K562 (cell line): ENCODE measurements at regions not wholly inside any gene's neighbourhood (a gene's known extent, or its start where the extent isn't known, plus 50 kb on each side); places are given as distances from the start of the nearest gene placed in this dataset.

Source experiments
- ATAC-seq: fragments of 200-7000 bp; cut with Tn5 transposase; 3 replicates; pipeline ENCODE4 v1.9.1; 2020; ENCODE audit warnings: moderate library complexity
- BruUV-seq: library from RNA; stranded (reverse); fragments of 400-500 nt; replicated peaks from 2 replicates; lab custom pipeline; 2021; lab: Mats Ljungman, UMichigan
- CTCF ChIA-PET: fragments of 300-600 bp; formaldehyde crosslinking; extraction: SDS; loops from one replicate; lab custom pipeline; 2021; ENCODE audit warnings: low intra/inter-chr PET ratio; lab: Yijun Ruan, JAX
- POLR2A ChIA-PET: fragments of 300-600, 350-650 bp; sonication (Branson Sonifier 250); formaldehyde crosslinking; extraction: SDS; loops from one replicate; lab custom pipeline; 2021; ENCODE audit warnings: antibody characterized with exemption, inconsistent platforms; lab: Yijun Ruan, JAX
- DNase-seq, 4 experiments: peaks; one replicate each; pipeline versions ENCODE4 v3.0.0 to v3.0.0-alpha.2; 2011 to 2018; ENCODE audit warnings: low spot score in 3 of 4, mixed read lengths in 3 of 4; ENCODE audit errors: extremely low read depth in 1 of 4
- FAIRE-seq: peaks from 2 replicates; lab custom pipeline; 2011; peaks lifted over from hg19 to GRCh38; lab: Jason Lieb, UNC
- H2AFZ ChIP-seq: 2 replicates; pipeline ENCODE4 v1.6.0; 2011; ENCODE audit warnings: low read depth, low read length, control low read depth, inconsistent platforms
- H3K27ac ChIP-seq: fragments of 200-600 bp; 3 replicates; pipeline ENCODE4 v1.8.0; 2011; ENCODE audit warnings: low read depth, mild to moderate bottlenecking, control low read depth, inconsistent platforms, low read length, moderate library complexity, mixed read lengths; ENCODE audit errors: extremely low read depth
- H3K27me3 ChIP-seq, 2 experiments: fragments of 300-600 bp in 1 of 2; 2 replicates in 1 of 2; 3 replicates in 1 of 2; pipeline versions ENCODE4 v1.6.0 to v1.8.0; 2011; ENCODE audit warnings: inconsistent platforms in 2 of 2, low read length in 2 of 2, mild to moderate bottlenecking in 1 of 2, mixed read lengths in 1 of 2, moderate library complexity in 1 of 2; ENCODE audit not compliant: control insufficient read depth in 2 of 2, insufficient read depth in 2 of 2
- H3K36me3 ChIP-seq: fragments of 300-600 bp; 3 replicates; pipeline ENCODE4 v1.8.0; 2011; ENCODE audit warnings: mild to moderate bottlenecking, low read length, inconsistent platforms; ENCODE audit not compliant: control insufficient read depth, insufficient read depth
- H3K4me1 ChIP-seq, 2 experiments: fragments of 200-600 bp in 1 of 2; replicated peaks in 1 of 2; 2 replicates in 1 of 2; 3 replicates in 1 of 2; pipeline versions ENCODE4 v1.5.1 to v1.8.0; 2011; ENCODE audit warnings: inconsistent platforms in 2 of 2, low read length in 2 of 2, mild to moderate bottlenecking in 1 of 2, mixed read lengths in 1 of 2, moderate library complexity in 1 of 2; ENCODE audit not compliant: control insufficient read depth in 2 of 2, insufficient read depth in 2 of 2
- H3K4me2 ChIP-seq: 2 replicates; pipeline ENCODE4 v1.6.1; 2011; ENCODE audit warnings: low read length, control low read depth, inconsistent platforms, mixed read lengths; ENCODE audit not compliant: insufficient read depth
- H3K4me3 ChIP-seq: fragments of 200-600 bp; sonication (generic), shearing (Covaris generic); 2 replicates; pipeline ENCODE4 v1.5.1; 2016; ENCODE audit warnings: control low read depth, inconsistent platforms
- H3K79me2 ChIP-seq: fragments of 200-600 bp; 3 replicates; pipeline ENCODE4 v1.8.0; 2011; ENCODE audit warnings: low read length, inconsistent platforms; ENCODE audit not compliant: control insufficient read depth, insufficient read depth
- H3K9ac ChIP-seq, 2 experiments: 2 replicates each; pipeline versions ENCODE4 v1.6.0 to v1.6.1; 2011; ENCODE audit warnings: low read depth in 2 of 2, low read length in 2 of 2, control low read depth in 1 of 2, inconsistent platforms in 1 of 2, mild to moderate bottlenecking in 1 of 2, mixed read lengths in 1 of 2; ENCODE audit not compliant: insufficient read depth in 1 of 2
- H3K9me1 ChIP-seq: one replicate; pipeline ENCODE4 v1.6.0; 2011; ENCODE audit warnings: inconsistent platforms, mild to moderate bottlenecking, low read length, moderate library complexity; ENCODE audit not compliant: control insufficient read depth, insufficient read depth
- H3K9me3 ChIP-seq: replicated peaks from 2 replicates; pipeline ENCODE4 v1.5.1; 2011; ENCODE audit warnings: low read depth, low read length, inconsistent platforms; ENCODE audit not compliant: control insufficient read depth, insufficient read depth
- H4K20me1 ChIP-seq: replicated peaks from 2 replicates; pipeline ENCODE4 v1.6.1; 2011; ENCODE audit warnings: low read length, inconsistent platforms, mixed read lengths; ENCODE audit not compliant: control insufficient read depth, insufficient read depth
- CEBPB ChIP-seq: fragments of 450-650 bp; IDR thresholded peaks from 2 replicates; pipeline ENCODE4 v1.6.1; 2016; ENCODE audit warnings: missing genetic modification characterization, missing compliant biosample characterization
- FOXJ2 ChIP-seq: fragments of 200-800 bp; sonication (Bioruptor generic); IDR thresholded peaks from 2 replicates; pipeline ENCODE4 v1.6.1; 2016; ENCODE audit warnings: missing genetic modification characterization, missing compliant biosample characterization
- HINFP ChIP-seq: fragments of 450-650 bp; conservative IDR thresholded peaks from 2 replicates; pipeline ENCODE4 v1.6.1; 2016; ENCODE audit warnings: missing genetic modification characterization, low read depth, mild to moderate bottlenecking, control low read depth, missing compliant biosample characterization
- HMG20A ChIP-seq: fragments of 450-650 bp; formaldehyde crosslinking; conservative IDR thresholded peaks from 2 replicates; pipeline ENCODE4 v1.4.0; 2020; ENCODE audit warnings: mild to moderate bottlenecking, mixed read lengths
- MEIS2 ChIP-seq: fragments of 450-650 bp; IDR thresholded peaks from 2 replicates; pipeline ENCODE4 v1.6.1; 2014; ENCODE audit warnings: mild to moderate bottlenecking; ENCODE audit not compliant: partially characterized antibody
- RBM39 ChIP-seq: fragments of 200-400 bp; formaldehyde crosslinking; optimal IDR thresholded peaks from 2 replicates; pipeline ENCODE3; 2018; ENCODE audit warnings: low read depth, low read length
- TRIM24 ChIP-seq, 2 experiments: fragments of 450-650 bp; IDR thresholded peaks; 2 replicates each; pipeline ENCODE4 v1.6.1; 2016
- ZBED1 ChIP-seq: IDR thresholded peaks from 2 replicates; pipeline ENCODE4 v1.6.1; 2014
- ZBTB26 ChIP-seq: fragments of 450-650 bp; formaldehyde crosslinking; IDR thresholded peaks from 2 replicates; pipeline ENCODE4 v1.4.0; 2022; ENCODE audit warnings: missing genetic modification characterization
- ZNF41 ChIP-seq: fragments of 250-450 bp; sonication (Bioruptor Pico); conservative IDR thresholded peaks from 2 replicates; pipeline ENCODE4 v1.4.0; 2020; ENCODE audit warnings: mild to moderate bottlenecking
- ZNF717 ChIP-seq: fragments of 250-450 bp; sonication (Bioruptor Pico); IDR thresholded peaks from 2 replicates; pipeline ENCODE4 v1.5.0; 2021
- ZNF830 ChIP-seq: fragments of 250-450 bp; sonication (Bioruptor Pico); IDR thresholded peaks from 2 replicates; pipeline ENCODE4 v1.5.0; 2021; ENCODE audit warnings: mild to moderate bottlenecking
- WGBS: fragments of 100-300 bp; shearing (Covaris generic); methylation state at CpG from one replicate; pipeline ENCODE4 v1.1.6; 2016; ENCODE audit warnings: low coverage, mixed read lengths; ENCODE audit not compliant: insufficient coverage; ENCODE audit errors: missing lambda C conversion rate; 5-methylcytosine and 5-hydroxymethylcytosine counted together
- in situ Hi-C: fragments of 300-500 bp; cut with MboI; formaldehyde crosslinking; loops from 4 replicates; pipeline ENCODE4 v1.15.0; 2018; ENCODE audit warnings: inconsistent platforms, mixed read lengths
- intact Hi-C: fragments of 100-400 bp; cut with micrococcal nuclease; formaldehyde crosslinking; loops from 2 replicates; pipeline ENCODE4 v1.14.2; 2022
- TF ChIP-seq, protein P1 (sequence below), 2 experiments: fragments of 150-350 bp in 1 of 2; IDR thresholded peaks; 2 replicates each; pipeline ENCODE4 v1.6.1; 2012 to 2016; ENCODE audit warnings: low read depth in 2 of 2, low read length in 2 of 2, mild to moderate bottlenecking in 1 of 2, moderate library complexity in 1 of 2
- TF ChIP-seq, protein P2 (sequence below): fragments of 450-650 bp; IDR thresholded peaks from one replicate; pipeline ENCODE4 v1.6.1; 2018; ENCODE audit warnings: mild to moderate bottlenecking, moderate library complexity; ENCODE audit not compliant: partially characterized antibody
- TF ChIP-seq, protein P3 (sequence below): IDR thresholded peaks from 2 replicates; pipeline ENCODE4 v1.6.1; 2011; ENCODE audit warnings: borderline replicate concordance, low read depth, mild to moderate bottlenecking, moderate library complexity, low read length; ENCODE audit not compliant: insufficient read depth, poor library complexity, severe bottlenecking

GRCh38 chr5:164998590-164998989 is 1493.2 kb downstream of the MAT2B start:
- in situ Hi-C loops (no loop called here), intact Hi-C loops (no loop called here)
- DNase-seq (no peak), FAIRE-seq (no peak), ATAC-seq (no peak)
- no peaks in the 10 kb centered on the region for H3K9me3 ChIP-seq
- H2AFZ ChIP-seq: no peak overlapping the region
- POLR2A ChIA-PET: no interaction called here
- H3K4me2 ChIP-seq: no peak overlapping the region
- H3K9ac ChIP-seq: no peak overlapping the region
- 0% methylated on average over 7 of the region's 7 CpGs for WGBS
- CTCF ChIA-PET: no interaction called here
- H3K9me1 ChIP-seq: no peaks in the 10 kb centered on the region
- no peaks in the 10 kb centered on the region for H3K4me1 ChIP-seq
- no peaks in the 10 kb centered on the region for H4K20me1 ChIP-seq
- no TSS peak for BruUV-seq
- H3K27me3 ChIP-seq: no peaks in the 10 kb centered on the region
- no peaks in the 10 kb centered on the region for H3K79me2 ChIP-seq
- H3K27ac ChIP-seq: no peak overlapping the region
- H3K36me3 ChIP-seq: no peaks in the 10 kb centered on the region
- no peak overlapping the region for H3K4me3 ChIP-seq
- TF ChIP-seq ZBED1 (no peak), ZBTB26 (CRISPR knock-in tag) (no peak), ZNF717 (CRISPR knock-in tag) (no peak), MEIS2 (no peak), RBM39 (no peak), FOXJ2 (no peak), ZNF41 (no peak), ZNF830 (no peak), HMG20A (no peak), TRIM24 (IDR thresholded peaks at IDR 0.05) (no peak), CEBPB (no peak), HINFP (tag) (no peak)
- TF ChIP-seq, protein P1, sequence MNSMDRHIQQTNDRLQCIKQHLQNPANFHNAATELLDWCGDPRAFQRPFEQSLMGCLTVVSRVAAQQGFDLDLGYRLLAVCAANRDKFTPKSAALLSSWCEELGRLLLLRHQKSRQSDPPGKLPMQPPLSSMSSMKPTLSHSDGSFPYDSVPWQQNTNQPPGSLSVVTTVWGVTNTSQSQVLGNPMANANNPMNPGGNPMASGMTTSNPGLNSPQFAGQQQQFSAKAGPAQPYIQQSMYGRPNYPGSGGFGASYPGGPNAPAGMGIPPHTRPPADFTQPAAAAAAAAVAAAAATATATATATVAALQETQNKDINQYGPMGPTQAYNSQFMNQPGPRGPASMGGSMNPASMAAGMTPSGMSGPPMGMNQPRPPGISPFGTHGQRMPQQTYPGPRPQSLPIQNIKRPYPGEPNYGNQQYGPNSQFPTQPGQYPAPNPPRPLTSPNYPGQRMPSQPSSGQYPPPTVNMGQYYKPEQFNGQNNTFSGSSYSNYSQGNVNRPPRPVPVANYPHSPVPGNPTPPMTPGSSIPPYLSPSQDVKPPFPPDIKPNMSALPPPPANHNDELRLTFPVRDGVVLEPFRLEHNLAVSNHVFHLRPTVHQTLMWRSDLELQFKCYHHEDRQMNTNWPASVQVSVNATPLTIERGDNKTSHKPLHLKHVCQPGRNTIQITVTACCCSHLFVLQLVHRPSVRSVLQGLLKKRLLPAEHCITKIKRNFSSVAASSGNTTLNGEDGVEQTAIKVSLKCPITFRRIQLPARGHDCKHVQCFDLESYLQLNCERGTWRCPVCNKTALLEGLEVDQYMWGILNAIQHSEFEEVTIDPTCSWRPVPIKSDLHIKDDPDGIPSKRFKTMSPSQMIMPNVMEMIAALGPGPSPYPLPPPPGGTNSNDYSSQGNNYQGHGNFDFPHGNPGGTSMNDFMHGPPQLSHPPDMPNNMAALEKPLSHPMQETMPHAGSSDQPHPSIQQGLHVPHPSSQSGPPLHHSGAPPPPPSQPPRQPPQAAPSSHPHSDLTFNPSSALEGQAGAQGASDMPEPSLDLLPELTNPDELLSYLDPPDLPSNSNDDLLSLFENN (IDR thresholded peaks at IDR 0.05; ENCODE audit: low read depth in 2 of 2, low read length in 2 of 2): no peak
- TF ChIP-seq, protein P2, sequence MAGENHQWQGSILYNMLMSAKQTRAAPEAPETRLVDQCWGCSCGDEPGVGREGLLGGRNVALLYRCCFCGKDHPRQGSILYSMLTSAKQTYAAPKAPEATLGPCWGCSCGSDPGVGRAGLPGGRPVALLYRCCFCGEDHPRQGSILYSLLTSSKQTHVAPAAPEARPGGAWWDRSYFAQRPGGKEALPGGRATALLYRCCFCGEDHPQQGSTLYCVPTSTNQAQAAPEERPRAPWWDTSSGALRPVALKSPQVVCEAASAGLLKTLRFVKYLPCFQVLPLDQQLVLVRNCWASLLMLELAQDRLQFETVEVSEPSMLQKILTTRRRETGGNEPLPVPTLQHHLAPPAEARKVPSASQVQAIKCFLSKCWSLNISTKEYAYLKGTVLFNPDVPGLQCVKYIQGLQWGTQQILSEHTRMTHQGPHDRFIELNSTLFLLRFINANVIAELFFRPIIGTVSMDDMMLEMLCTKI: no peak
- TF ChIP-seq, protein P3, sequence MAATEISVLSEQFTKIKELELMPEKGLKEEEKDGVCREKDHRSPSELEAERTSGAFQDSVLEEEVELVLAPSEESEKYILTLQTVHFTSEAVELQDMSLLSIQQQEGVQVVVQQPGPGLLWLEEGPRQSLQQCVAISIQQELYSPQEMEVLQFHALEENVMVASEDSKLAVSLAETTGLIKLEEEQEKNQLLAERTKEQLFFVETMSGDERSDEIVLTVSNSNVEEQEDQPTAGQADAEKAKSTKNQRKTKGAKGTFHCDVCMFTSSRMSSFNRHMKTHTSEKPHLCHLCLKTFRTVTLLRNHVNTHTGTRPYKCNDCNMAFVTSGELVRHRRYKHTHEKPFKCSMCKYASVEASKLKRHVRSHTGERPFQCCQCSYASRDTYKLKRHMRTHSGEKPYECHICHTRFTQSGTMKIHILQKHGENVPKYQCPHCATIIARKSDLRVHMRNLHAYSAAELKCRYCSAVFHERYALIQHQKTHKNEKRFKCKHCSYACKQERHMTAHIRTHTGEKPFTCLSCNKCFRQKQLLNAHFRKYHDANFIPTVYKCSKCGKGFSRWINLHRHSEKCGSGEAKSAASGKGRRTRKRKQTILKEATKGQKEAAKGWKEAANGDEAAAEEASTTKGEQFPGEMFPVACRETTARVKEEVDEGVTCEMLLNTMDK: no peak
